Mucosa of stomach (tissue), 1 donor: ENCODE measurements at regions not wholly inside any gene's neighbourhood (a gene's known extent, or its start where the extent isn't known, plus 50 kb on each side); places are given as distances from the start of the nearest gene placed in this dataset.
"Not testable (repeated sequence)": the region's sequence is repeated elsewhere in the genome, so short reads cannot be mapped to it uniquely, and the experiment has no call there.

Source experiments
- H3K27me3 ChIP-seq: one replicate; pipeline ENCODE4 v1.7.0; 2013; ENCODE audit warnings: mild to moderate bottlenecking, low read length; ENCODE audit not compliant: control insufficient read depth, insufficient read depth
- H3K36me3 ChIP-seq: one replicate; pipeline ENCODE4 v1.7.0; 2013; ENCODE audit warnings: low read length; ENCODE audit not compliant: control insufficient read depth, insufficient read depth
- H3K4me1 ChIP-seq: one replicate; pipeline ENCODE4 v1.7.0; 2013; ENCODE audit warnings: mild to moderate bottlenecking, low read length; ENCODE audit not compliant: control insufficient read depth, insufficient read depth
- H3K4me3 ChIP-seq: one replicate; pipeline ENCODE4 v1.7.0; 2013; ENCODE audit warnings: low read length
- H3K9ac ChIP-seq: one replicate; pipeline ENCODE4 v1.7.0; 2013; ENCODE audit warnings: mild to moderate bottlenecking, low read length, moderate library complexity
- H3K9me3 ChIP-seq: one replicate; pipeline ENCODE4 v1.7.0; 2013; ENCODE audit warnings: mild to moderate bottlenecking, low read length, moderate library complexity; ENCODE audit not compliant: control insufficient read depth
- donor health status: Pancreatic carcinoma.

DNA sequence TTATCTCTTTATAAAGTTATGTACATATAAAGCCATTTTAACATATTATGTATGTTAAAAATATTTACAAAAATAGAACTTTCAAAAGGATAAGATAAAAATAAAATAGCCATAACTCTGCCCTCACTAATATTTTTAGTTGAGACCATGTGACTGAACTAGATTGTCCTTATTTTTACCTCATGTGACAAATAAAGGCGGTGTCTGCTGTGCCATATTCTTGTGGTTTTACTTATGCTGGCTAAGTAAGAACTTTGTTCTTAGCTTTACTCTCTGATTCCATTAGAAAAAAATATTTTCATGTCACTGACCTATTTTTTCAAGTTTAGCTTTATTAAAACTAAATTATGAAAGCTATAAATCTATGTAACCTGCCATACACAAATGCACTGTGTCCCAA lies 135.6 kb upstream of the TSC22D1 start:
- Histone ChIP-seq H3K9me3 (no peaks in the 10 kb centered on the region), H3K27me3 (no peaks in the 10 kb centered on the region), H3K36me3 (no peaks in the 10 kb centered on the region), H3K4me1 (no peaks in the 10 kb centered on the region), H3K9ac (no peak overlapping the region), H3K4me3 (no peak overlapping the region)

DNA sequence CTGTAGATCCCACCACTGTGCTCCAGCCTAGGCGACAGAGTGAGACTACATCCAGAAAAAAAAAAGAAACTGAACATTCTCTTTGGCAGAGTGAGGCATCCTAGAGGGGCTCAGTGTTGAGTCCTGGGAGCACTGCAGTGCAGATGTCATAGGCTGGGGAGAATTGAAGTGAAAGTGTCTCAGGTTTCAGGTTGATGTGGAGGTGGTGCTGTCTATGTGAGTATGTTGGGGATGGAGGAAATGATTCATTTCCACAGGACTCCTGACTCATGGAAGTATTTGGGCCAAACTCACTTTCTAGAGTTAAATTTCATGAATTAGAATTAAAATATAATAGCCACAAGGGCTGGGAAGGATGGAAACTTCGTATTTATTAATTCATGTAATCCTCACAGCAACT lies 134.4 kb upstream of the TSC22D1 start:
- H3K9me3 ChIP-seq, result no peaks in the 10 kb centered on the region
- no peaks in the 10 kb centered on the region for H3K4me1 ChIP-seq
- no peaks in the 10 kb centered on the region for H3K27me3 ChIP-seq
- no peak overlapping the region for H3K9ac ChIP-seq
- H3K4me3 ChIP-seq, result no peak overlapping the region
- H3K36me3 ChIP-seq, result no peaks in the 10 kb centered on the region

DNA sequence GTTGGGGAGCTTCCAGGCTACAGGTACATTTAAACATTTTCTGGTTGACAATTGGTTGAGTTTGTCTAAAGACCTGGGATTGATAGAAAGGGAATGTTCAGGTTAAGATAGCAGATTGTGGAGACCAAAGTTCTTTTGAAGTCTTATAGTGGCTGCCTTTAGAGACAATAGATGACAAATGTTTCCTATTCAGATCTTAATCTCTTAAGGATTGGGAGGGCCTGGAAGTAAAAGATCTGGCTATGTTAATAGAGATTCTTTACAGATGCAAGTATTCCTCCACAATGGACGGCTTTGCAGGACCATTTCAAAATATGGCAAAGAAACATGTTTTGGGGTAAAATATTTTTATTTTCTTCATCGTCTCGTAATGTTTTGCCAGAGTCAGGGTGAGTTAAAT lies 128.7 kb upstream of the TSC22D1 start:
- H3K36me3 ChIP-seq, H3K4me1 ChIP-seq, H3K27me3 ChIP-seq, H3K4me3 ChIP-seq, H3K9ac ChIP-seq, H3K9me3 ChIP-seq: not testable (repeated sequence)

DNA sequence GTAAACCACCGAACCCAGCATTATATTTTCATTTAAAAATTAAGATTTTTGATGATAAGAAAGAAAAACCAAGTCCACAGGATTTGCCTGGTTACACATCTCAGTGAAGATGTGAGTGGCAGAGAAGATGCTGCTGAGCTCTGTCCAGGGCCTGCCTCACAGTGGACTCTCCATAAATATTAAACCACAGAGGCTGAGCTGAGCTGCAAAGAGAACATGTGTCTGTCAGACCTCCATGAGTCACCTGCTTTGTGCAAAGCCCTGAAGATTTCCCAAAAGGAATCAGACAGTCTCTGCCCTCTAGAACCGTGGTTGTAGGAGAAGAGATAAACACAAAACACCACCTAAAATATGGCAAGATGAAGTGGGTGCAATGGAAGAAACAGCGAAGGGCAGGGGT lies 127.2 kb upstream of the TSC22D1 start:
- no peak overlapping the region for H3K9ac ChIP-seq
- no peaks in the 10 kb centered on the region for H3K36me3 ChIP-seq
- H3K4me3 ChIP-seq, result no peak overlapping the region
- H3K9me3 ChIP-seq, result no peaks in the 10 kb centered on the region
- H3K27me3 ChIP-seq, result no peaks in the 10 kb centered on the region
- H3K4me1 ChIP-seq, result no peaks in the 10 kb centered on the region

DNA sequence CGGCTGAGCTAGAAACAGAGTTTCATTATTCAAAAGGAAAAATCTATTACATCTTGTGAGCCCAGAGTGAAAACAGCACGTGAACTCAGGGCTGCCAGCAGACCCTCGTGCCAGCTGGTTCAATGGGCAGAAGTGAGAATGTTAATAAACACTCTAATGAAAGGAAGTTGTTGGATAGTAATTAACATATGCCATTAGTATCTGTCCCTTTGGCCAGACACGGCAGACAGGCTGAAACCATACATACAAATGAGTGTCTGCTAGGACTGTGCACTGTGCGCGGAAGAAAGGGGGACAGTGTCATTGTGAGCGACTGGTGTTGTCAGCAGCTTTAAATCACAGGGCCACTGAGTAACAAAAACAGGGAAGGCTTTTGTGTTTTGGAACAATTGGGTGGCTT lies 121.9 kb upstream of the TSC22D1 start:
- H3K4me3 ChIP-seq, result no peak overlapping the region
- no peaks in the 10 kb centered on the region for H3K27me3 ChIP-seq
- H3K9ac ChIP-seq, result no peak overlapping the region
- H3K9me3 ChIP-seq, result no peaks in the 10 kb centered on the region
- H3K4me1 ChIP-seq, result no peaks in the 10 kb centered on the region
- H3K36me3 ChIP-seq, result no peaks in the 10 kb centered on the region

DNA sequence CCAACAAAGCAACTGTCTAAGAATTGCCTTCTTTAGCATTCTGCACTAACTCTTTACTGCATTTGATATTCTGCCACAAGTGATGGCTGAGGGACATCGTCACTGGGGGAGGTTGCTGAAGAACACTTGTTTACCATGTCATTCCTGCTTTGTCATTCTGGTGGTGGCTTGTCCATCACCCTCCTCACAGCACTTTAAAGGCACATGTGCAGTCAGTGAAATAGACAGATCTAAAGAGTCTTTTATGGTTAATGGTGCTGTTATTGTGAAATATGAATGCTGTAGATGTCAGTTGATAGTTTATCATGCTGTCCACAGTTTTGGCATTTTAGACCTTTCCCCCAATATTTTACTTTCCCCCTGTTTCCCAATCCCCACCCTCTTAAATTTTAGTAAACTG lies 120.9 kb upstream of the TSC22D1 start:
- Histone ChIP-seq H3K27me3 (no peaks in the 10 kb centered on the region), H3K9ac (no peak overlapping the region), H3K4me3 (no peak overlapping the region), H3K9me3 (no peaks in the 10 kb centered on the region), H3K36me3 (no peaks in the 10 kb centered on the region), H3K4me1 (no peaks in the 10 kb centered on the region)

DNA sequence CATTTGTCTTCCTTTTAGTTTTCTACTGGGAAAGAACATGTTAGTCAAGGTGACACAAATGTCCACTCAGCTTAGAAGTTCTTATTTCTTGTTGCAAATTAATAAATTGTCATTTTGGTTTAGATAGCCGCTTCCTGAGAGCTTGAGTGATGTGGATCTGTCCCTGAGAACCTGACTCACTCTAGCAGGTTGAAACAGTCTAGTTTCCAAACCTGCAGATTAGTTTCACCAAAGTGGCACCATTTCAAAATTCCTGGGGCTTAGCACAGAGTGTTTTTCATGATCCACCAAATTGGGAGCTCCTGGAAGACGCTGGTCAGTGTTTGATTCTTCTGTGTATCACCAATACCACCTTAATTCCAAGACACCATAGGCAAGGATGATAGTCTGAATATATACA lies 119.4 kb upstream of the TSC22D1 start:
- no peak overlapping the region for H3K9ac ChIP-seq
- H3K36me3 ChIP-seq, result no peaks in the 10 kb centered on the region
- H3K4me3 ChIP-seq, result no peak overlapping the region
- no peaks in the 10 kb centered on the region for H3K4me1 ChIP-seq
- H3K9me3 ChIP-seq, result no peaks in the 10 kb centered on the region
- no peaks in the 10 kb centered on the region for H3K27me3 ChIP-seq

DNA sequence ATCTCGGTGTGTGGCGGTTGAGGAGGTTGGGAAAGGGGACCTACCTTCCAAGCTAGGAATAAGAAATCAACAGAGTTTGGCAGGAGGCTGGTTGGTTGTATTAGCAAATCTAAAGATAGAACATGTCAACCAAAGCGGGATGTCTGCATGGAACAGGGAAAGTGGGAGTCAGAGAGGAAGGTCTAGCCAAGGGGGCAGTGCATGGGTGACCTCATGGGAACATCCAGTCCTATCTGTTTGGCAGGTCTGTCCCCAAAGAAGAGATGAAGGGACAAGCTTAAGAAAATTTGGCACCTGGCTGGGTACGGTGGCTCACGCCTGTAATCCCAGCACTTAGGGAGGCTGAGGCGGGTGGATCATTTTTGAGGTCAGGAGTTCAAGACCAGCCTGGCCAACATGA lies 118.7 kb upstream of the TSC22D1 start:
- H3K4me1 ChIP-seq, result no peaks in the 10 kb centered on the region

DNA sequence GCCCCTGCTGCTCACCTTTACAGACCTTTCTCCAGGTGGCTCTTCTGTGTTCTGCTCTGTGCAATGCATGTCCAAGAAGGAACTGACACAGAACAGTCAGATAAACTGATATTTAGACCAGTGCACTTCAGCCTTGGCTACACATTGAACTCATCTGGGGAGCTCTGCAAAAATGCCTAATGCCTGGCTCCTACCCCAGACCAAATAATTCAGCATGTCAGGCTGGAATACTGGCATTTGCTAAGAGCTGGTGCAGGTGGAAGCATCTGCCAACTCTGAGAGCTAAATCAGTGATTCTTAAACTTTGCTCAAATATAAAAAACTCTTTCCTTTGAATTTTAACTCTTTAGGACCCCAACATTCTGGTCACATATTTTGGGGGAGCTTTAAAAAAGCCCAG lies 118.2 kb upstream of the TSC22D1 start:
- H3K4me3 ChIP-seq, result no peak overlapping the region
- no peaks in the 10 kb centered on the region for H3K27me3 ChIP-seq
- no peaks in the 10 kb centered on the region for H3K9me3 ChIP-seq
- no peaks in the 10 kb centered on the region for H3K4me1 ChIP-seq
- no peak overlapping the region for H3K9ac ChIP-seq
- no peaks in the 10 kb centered on the region for H3K36me3 ChIP-seq

More for the DNA sequence above, 118.7 kb upstream of the TSC22D1 start:
- no peak overlapping the region for H3K9ac ChIP-seq
- H3K36me3 ChIP-seq, result no peaks in the 10 kb centered on the region
- H3K4me3 ChIP-seq, result no peak overlapping the region
- no peaks in the 10 kb centered on the region for H3K27me3 ChIP-seq
- H3K9me3 ChIP-seq, result no peaks in the 10 kb centered on the region

DNA sequence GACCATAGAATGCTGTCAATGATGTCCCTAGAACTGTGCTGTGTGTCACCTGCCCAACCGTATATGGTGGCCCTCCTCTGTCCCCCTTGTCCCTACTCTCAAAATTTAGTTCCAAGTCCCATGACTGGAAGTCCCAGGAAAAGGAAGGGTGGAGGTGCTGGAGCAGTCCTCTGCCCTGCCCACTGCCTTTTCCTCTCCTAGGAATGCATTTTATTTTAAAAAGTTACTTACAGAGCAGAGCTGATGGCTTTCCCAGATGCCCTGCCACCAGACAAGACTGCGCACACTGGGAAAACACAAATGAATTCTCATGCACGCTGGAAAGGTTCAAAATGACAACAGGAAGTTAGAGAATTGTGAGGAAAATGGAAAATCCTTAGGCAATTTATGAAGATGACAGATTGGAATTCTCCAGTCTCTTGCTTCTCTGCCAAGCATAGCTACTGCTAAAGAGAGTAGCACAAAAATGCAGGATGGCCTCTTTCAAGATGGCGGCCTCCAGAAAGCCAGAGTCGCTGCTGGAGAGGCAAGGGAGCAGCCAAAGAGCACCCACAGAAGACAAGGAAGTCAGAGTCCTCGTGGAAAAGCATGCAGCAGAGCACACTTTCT lies 117.1 kb upstream of the TSC22D1 start:
- Histone ChIP-seq H3K4me3 (no peak overlapping the region), H3K4me1 (no peaks in the 10 kb centered on the region), H3K9me3 (no peaks in the 10 kb centered on the region), H3K9ac (no peak overlapping the region), H3K27me3 (no peaks in the 10 kb centered on the region), H3K36me3 (no peaks in the 10 kb centered on the region)

DNA sequence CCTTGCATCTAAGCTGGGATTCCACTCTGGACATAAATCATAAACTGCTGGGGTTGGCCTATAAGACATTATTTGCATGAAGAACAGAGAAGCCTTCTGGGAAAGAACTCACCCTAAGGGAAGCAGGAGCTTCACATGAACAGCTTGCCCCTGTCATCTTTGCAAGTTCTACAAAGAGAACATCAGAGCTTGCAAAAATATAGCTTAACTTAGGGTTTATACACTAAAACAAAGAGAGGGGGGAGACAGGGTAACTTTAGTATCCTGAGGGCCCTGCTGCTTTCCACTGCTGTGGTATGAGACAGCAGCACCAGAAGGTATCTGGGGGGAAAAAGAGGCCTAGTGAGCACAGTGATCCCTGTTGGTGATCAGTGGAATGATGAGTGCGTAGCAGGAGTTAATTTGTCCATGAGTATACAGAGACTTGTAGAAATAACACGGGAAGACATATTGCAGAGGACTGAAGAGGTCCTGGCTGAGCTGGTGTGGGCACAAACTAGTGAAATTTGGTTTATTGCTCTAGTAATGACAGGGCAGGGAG lies 116.1 kb upstream of the TSC22D1 start:
- H3K9me3 ChIP-seq, result no peaks in the 10 kb centered on the region
- H3K9ac ChIP-seq, result no peak overlapping the region
- no peaks in the 10 kb centered on the region for H3K4me1 ChIP-seq
- no peaks in the 10 kb centered on the region for H3K36me3 ChIP-seq
- no peak overlapping the region for H3K4me3 ChIP-seq
- no peaks in the 10 kb centered on the region for H3K27me3 ChIP-seq

DNA sequence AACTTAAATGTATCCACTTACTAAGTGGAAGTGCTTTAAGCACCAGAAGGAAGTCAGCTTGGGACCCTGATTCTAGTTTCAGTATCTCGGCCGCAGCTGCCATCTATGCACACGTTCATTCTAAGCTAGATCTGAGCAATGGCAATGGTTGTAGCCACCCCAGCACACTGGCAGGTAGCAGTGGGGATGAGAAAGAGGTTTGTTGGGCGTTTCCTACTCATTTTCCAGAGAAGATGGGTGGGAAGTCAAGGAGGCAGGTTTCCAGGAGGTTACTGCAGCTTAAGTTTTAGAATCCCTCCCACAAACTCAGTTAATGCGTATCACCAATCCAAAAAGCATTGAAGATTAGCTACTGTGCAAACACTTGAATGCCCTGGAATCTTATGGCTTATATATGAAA lies 114.2 kb upstream of the TSC22D1 start:
- no peaks in the 10 kb centered on the region for H3K9me3 ChIP-seq
- no peak overlapping the region for H3K4me3 ChIP-seq
- no peaks in the 10 kb centered on the region for H3K27me3 ChIP-seq
- no peaks in the 10 kb centered on the region for H3K4me1 ChIP-seq
- H3K36me3 ChIP-seq, result no peaks in the 10 kb centered on the region
- H3K9ac ChIP-seq, result no peak overlapping the region

DNA sequence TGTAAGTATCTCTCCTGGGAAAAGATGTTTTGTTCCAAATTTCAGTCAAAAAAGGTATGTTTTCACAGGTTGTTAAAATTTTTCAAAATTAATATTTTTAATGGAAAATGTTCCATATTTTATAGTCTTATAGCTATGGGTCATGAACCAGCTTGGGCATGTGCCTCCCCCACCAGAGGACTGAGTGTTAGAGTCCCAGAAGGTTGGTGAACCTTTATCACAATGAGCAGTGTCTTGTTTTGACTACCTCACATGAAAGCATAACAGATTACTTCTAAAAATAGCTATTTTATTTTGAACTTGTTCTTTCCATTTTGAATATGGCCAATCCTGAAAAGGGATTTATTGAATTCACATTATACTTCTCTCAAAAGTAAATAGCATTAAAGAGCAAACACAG lies 112.5 kb upstream of the TSC22D1 start:
- Histone ChIP-seq H3K4me1 (no peaks in the 10 kb centered on the region), H3K9me3 (no peaks in the 10 kb centered on the region), H3K27me3 (no peaks in the 10 kb centered on the region), H3K9ac (no peak overlapping the region), H3K36me3 (no peaks in the 10 kb centered on the region), H3K4me3 (no peak overlapping the region)
